ENCODE measurements at regions not wholly inside any gene's neighbourhood (a gene's known extent, or its start where the extent isn't known, plus 50 kb on each side); places are given as distances from the start of the nearest gene placed in this dataset.

- Histone ChIP-seq H4K8ac (replicated peaks; ENCODE audit: insufficient read length, low read depth, low read length) (no peak overlapping the region), H3K23ac (ENCODE audit: insufficient read length, low read depth, low read length) (no peak overlapping the region), H3T11ph (ENCODE audit: low read length) (no peak overlapping the region), H3K56ac (ENCODE audit: insufficient read length, low read depth, low read length) (no peak overlapping the region), H3K18ac (ENCODE audit: insufficient read length, low read depth, low read length) (no peak overlapping the region), H2AK5ac (ENCODE audit: insufficient read length, low read length) (no peak overlapping the region), H3K14ac (ENCODE audit: insufficient read depth, low read length) (no peak overlapping the region), H3K9me3 (ENCODE audit: control insufficient read depth, low read depth, low read length) (no peaks in the 10 kb centered on the region), H2BK12ac (ENCODE audit: insufficient read length, low read depth, low read length) (no peak overlapping the region), H4K91ac (ENCODE audit: insufficient read length, low read depth, low read length) (no peak overlapping the region), H3K79me1 (ENCODE audit: insufficient read depth, low read depth, low read length, poor library complexity, severe bottlenecking) (no peaks in the 10 kb centered on the region), H3K4me2 (ENCODE audit: insufficient read depth, insufficient read length, low read length) (no peak overlapping the region), H2BK20ac (ENCODE audit: low read depth, low read length, poor library complexity, severe bottlenecking) (no peak overlapping the region), H4K20me1 (ENCODE audit: control insufficient read depth, insufficient read depth, insufficient read length) (no peaks in the 10 kb centered on the region), H2AFZ (ENCODE audit: low read length) (no peak overlapping the region), H3K79me2 (ENCODE audit: insufficient read depth, low read length) (no peaks in the 10 kb centered on the region), H2BK15ac (ENCODE audit: low read depth, low read length) (no peak overlapping the region), H3K27ac (ENCODE audit: insufficient read length, low read depth, low read length) (no peak overlapping the region), H3K9ac (ENCODE audit: extremely low read depth, insufficient read length, low read length) (no peak overlapping the region), H3K23me2 (ENCODE audit: insufficient read length, low read depth, low read length, poor library complexity, severe bottlenecking) (no peaks in the 10 kb centered on the region), H4K5ac (ENCODE audit: insufficient read length, low read depth, low read length) (no peak overlapping the region), H3K4ac (ENCODE audit: low read depth, low read length) (no peak overlapping the region), H3K27me3 (ENCODE audit: insufficient read depth, low read length) (no peaks in the 10 kb centered on the region), H3K4me1 (ENCODE audit: insufficient read depth, low read length) (no peaks in the 10 kb centered on the region), H2BK5ac (ENCODE audit: insufficient read length, low read length) (no peak overlapping the region), H2BK120ac (ENCODE audit: low read depth, low read length, poor library complexity, severe bottlenecking) (no peak overlapping the region)
- no CpG with 5 or more reads among the region's 8 CpGs for WGBS (ENCODE audit: extremely low coverage, insufficient read length, low lambda C conversion rate)
- H3K9me3 Mint-ChIP-seq = peaks cover 4 to 9% of the 10 kb centered on the region in 2 experiments; a peak in 4 of 5 replicates
- H3K4me3 Mint-ChIP-seq = no peak overlapping the region
- peaks cover 8% of the 10 kb centered on the region for H3K27me3 Mint-ChIP-seq (ENCODE audit: low read depth)
- H3K36me3 Mint-ChIP-seq (ENCODE audit: insufficient read depth in 1 of 3, low read depth in 3 of 3) = peaks cover 0 to 4% (median 2%) of the 10 kb centered on the region in 3 experiments; a peak in 3 of 7 replicates
- H3K27ac Mint-ChIP-seq = no peak overlapping the region; a peak in 1 of 7 replicates
- H3K4me1 Mint-ChIP-seq = peaks cover 13 to 14% of the 10 kb centered on the region in 2 experiments
- DNase-seq = no peak
- TF ChIP-seq, protein P1, sequence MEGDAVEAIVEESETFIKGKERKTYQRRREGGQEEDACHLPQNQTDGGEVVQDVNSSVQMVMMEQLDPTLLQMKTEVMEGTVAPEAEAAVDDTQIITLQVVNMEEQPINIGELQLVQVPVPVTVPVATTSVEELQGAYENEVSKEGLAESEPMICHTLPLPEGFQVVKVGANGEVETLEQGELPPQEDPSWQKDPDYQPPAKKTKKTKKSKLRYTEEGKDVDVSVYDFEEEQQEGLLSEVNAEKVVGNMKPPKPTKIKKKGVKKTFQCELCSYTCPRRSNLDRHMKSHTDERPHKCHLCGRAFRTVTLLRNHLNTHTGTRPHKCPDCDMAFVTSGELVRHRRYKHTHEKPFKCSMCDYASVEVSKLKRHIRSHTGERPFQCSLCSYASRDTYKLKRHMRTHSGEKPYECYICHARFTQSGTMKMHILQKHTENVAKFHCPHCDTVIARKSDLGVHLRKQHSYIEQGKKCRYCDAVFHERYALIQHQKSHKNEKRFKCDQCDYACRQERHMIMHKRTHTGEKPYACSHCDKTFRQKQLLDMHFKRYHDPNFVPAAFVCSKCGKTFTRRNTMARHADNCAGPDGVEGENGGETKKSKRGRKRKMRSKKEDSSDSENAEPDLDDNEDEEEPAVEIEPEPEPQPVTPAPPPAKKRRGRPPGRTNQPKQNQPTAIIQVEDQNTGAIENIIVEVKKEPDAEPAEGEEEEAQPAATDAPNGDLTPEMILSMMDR (conservative IDR thresholded peaks at IDR 0.05) = no peak
Observed at GRCh38 chr18:10368456-10369453, 85.7 kb upstream of the APCDD1 start.

Data from H9 (cell line).